HG02588 (cell line): ENCODE measurements at regions not wholly inside any gene's neighbourhood (a gene's known extent, or its start where the extent isn't known, plus 50 kb on each side); places are given as distances from the start of the nearest gene placed in this dataset.

Source experiments
- ATAC-seq: cut with Tn5 transposase; IDR thresholded peaks from one replicate; pipeline ENCODE4 v1.9.1; 2021; ENCODE audit warnings: mild to moderate bottlenecking, moderate library complexity; ENCODE audit not compliant: unreplicated experiment

DNA sequence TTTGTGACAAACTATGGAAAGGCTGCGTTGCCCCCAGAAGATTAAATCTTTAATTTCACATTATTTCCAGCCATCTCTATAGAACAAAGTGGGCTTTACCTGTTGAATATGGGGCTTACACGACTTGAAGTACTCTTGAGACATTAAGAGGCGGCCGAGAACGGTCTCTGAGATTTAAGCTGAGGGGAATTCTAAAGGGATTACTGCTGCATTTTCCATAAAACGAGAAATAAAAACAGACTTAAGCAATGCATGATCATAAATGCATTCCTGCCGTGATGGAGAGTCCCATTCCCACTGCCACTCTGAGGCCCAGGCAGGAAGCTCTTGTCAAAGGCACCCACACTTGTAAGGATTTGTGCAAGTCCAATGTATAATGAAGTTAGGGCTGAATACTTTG, 329.7 kb upstream of the SHH start:
- no peak for ATAC-seq

DNA sequence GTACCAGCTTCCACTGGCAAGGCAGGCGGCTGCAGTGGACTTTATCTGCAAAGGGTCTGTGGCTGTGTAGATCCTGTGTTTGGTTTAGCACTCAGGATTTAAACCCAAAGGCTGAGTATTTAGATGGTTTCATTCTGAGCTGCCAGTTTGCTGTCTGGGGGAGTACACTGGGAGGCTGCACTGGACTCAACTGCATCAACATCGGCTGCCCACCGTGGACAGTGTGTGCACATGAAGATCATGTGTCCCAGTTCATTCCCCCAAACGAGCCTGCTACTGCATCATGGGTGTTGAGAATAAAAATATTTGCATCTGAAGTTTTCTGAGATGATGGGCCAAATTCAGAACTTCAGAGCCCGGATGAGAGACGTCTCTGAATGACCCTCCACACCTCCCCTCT, 328.6 kb upstream of the SHH start:
- no peak for ATAC-seq

DNA sequence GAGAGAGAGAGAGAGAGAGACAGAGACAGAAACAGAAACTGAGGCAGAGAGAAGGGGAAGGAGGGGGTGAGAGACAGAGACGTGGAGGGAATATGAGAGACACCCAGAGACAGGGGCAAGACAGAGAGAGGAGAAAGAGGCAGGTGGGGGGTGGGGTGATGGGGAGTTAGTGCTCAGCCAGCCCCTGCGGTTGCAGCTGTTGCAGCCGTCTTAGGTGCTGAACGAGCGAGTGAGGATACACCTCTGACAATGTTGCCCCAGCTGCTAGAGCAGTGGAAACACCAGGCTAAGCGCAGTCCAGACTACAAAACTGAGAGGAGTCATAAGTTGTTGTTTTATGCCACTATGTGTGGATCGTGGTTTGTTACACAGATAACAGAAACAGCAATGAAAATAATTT, 328.2 kb upstream of the SHH start:
- ATAC-seq, result no peak

DNA sequence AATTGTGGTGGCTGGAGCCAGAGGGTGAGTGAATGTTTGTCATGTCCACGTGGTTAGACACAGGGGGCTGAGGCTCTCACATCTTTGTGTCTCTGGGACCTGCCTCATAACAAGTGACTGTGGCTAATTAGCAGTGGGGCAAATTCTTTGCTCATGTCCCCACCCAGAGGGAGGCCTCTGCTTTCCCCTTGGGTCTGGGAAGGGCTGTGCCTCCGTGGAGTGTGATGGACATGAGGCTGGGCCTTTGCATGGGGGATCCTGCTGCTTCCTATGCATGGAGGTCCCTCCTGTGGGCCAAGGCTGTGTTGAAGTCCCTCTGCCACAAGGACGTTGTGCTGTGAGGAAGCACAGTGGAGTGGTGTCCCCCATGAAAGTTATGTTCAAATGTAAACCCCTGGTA, 327.4 kb upstream of the SHH start:
- no peak for ATAC-seq

DNA sequence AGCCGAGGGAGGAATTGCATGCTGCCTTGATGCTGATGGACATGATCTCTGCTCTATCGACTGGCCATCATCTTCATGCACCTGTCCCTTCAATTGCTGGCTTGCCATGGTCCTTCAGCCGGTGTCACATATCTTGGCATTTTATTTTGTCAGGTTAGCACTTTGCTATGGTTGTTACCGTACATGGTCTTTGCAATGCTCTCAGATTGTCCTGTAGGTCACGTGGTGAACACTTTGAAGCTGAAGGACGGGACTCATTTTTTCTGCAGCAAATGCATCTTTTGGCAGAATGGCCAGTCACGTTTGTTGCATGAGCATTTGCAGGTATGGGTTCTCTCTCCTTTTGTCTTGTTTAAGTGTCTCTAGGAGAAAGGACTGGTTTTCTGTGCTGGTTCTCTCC, 326.8 kb upstream of the SHH start:
- ATAC-seq, result no peak

DNA sequence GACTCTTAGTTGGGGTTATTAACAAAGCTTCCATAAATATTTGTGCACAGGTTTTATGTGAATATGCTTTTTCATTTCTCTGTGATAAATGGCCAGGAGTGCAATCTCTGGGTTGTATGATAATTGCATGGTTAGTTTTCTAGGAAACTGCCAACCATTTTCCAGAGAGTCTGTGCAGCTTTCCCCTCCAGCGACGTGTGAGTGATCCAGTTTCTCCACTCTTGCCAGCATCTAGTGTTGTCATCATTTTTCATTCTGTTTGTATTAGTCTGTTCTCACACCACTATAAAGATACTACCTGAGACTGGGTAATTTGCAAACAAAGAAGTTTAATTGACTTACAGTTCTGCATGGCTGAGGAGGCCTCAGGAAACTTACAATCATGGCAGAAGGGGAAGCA, 319.6 kb upstream of the SHH start:
- ATAC-seq, result no peak

DNA sequence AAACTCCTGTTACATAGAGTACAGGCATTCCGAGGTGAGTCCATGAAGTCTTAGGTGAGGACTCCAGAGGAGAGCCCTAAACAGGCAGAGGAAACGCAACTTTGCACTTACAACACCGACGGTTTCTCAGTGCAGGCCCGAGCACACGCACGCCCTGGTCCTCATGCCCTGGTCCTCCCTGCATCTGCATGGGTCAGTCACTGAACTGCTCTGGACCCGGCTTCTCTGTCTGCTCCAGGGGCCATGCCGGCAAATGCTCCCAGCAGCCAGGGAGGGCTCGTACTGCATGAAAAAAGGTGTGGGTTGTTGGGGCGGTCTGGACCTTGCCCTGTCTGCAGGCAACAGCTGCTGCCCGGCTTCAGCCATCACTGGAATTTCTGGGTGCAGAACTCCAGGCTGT, 317.3 kb upstream of the SHH start:
- ATAC-seq, result no peak

DNA sequence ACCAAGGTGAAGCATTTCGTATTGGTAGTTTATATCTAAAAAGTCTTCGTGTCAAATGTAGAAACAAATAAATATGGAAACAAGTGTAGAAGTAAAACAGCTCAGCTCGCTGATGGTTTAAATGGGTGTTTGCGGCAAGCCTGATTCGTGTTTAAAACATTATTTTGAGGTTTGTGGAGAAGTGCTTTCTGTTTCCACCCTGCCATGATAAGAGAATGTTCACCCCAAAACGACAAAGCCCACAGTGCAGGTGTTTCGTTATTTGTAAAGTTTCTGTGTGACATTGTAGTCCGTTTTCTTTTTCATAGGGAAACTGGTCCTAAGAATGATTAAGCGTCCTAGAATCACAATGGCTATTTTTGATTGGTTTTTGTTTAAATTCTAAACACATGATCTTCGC, 316.2 kb upstream of the SHH start:
- no peak for ATAC-seq

DNA sequence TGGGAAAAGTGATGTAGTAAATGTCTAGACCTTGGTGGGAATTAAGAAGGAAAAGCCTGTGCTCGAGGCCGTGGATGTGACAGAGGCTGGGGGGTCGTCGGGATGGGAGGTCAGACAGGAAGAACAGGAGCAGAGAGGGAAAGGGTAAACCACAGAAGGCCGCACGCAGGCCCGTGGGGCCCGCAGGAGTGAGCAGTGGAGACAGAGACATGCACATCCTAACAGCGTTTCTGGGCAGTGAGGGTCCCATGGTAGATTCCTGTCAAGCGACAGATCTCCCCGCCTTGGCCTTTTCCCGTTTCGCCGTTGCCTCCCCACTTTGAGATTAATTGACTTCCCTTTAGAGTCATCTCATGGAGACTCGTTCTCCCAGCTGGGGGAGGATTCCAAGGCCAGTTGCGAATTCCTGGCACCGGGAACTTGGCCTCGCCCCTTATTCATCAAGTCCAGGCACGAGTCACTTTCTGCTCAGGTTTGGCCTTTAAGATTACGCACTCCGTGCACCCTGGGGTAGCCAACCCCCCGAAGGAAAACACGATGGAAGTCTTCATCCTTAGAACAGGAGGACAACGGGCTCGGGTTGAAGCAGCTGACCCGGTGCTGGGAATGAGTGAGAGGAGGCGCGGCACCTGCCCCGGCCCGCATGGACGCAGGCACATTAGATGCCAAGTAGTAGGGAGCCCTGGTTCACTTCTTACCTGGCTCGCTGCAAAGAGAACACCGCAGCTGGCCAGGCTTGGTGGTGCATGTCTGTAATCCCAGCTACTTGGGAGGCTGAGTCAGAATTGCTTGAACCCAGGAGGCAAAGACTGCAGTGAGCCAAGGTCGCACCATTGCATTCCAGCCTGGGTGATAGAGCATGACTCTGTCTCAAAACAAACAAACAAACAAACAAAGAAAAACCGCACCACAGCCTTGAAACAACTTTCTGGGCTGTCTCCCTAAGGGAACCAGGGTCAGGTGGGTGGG, 315.2 kb upstream of the SHH start:
- ATAC-seq, result no peak

DNA sequence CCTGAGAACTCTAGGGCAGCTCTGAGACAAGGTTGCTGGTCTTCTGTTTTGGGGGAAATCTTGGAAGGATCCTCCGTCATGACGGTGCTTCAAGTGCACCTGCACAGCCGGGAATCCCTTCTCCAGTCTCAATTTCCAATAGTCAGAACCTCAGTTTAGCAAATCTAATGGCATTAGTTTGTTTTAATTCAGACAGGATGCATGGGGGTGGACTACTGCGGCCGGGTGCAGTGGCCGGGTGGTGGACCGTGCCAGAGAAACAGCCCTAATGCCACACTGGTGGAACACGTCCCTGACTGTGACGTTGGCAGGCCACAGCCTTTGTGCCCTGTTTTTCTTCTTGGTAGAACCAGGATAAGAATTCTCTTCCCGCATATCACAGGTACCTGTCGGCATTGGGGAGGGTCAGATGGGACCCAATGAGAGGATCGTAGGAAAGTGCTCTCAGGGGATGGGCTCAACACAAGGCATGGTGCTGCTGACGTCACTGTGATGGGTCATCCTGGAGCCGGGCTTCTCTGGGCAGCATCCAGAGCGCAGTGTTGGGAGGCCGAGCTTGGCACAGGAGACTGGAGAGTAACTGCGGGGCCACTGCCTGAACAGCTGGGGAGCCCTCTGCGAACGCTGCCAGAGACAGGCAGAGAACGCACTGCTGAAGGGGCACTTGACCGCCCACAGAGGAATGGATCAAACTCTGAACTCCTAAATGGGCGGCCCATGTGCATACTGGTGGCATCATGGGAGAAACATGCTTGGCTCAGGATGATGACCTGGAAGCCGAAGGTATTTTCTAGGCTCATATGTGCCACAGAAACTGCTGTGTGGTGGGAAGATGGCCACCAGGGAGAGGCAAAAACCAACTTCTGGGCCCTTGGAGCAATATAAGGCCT, 313.8 kb upstream of the SHH start:
- no peak for ATAC-seq

DNA sequence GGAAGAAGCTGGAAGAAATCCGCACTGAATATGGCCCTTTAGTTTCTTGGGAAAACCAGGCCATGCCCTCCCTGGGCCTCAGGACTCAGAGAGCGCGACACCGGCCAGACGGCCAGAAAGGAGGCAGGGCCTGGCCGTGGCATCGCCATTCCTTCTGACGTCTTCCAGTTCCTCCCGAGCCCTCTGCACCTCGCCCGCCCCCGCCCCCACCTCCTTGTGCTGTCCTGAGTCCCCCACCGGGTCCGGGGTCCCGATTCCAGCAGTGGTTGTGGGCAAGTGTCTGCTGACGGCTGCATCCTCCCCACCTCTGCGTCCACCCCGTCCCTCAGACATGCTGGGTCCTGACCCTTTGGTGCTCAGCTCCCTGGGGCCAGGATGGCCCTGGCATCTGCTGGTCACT, 312.1 kb upstream of the SHH start:
- ATAC-seq, result no peak

DNA sequence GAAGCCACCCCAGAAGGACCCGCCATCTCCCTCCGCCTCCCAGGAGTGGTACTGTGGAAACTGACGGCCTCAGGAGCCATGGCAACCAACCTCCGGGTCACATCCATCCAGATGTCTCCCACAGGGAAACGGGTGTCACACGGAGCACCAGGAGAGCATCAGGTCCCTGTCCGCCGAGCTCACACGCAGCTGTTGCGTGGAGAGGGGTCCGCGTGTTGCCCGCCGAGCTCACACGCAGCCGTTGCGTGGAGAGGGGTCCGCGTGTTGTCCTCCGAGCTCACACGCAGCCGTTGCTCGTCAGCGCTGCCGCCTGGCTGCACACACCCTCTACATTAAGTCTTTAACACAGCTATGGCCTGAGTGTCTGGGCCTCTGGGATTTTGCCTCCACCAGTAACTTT, 311.1 kb upstream of the SHH start:
- ATAC-seq, result no peak

DNA sequence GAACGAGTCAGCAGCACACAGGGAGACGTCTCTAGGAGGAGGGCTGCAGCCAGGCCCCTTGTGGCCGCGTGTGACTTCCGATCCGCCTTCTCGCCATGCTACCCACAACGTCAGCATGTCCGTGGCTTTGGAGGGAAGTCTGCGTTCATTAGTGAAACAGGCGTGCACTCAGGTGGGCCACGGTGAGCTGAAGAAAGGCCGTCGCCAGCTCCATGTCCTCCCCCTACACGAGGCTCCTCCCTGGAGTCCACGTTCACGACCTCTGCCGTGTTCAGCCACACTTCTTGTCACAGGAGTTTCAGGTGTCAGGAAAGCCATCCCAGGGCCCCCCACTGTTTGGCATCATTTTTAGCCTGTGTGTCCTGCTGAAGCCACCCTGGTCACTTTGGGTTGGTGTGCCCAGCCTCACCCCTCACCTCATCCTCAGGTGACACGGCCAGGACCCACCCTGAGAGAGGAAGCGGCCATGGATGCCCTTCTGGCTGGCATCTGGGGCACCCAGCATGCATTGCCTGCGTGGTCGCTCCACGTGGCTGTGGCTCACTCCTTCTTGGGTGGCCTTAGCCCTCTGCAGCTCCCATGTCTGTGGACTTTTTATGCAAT, 310.6 kb upstream of the SHH start:
- ATAC-seq, result no peak

DNA sequence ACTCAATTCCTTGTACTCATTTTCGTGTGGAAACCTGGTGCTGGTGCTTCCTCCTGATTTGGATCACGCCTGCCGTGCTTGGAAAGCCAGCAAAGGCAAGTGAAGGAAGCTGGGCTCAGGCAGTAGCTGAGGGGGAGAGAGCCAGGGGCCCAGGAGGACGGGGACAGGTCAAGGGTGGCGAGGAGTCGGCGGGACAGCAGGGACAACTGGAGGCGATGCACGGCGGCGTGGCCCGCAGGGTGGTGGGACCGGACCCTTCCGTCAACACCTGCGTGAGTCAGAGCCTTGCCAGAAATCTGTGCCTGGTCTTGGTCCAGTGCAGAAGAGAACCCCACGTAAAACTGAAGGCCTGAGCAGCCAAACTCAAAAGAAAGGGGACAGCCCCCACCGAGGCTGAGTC, 309.7 kb upstream of the SHH start:
- no peak for ATAC-seq

DNA sequence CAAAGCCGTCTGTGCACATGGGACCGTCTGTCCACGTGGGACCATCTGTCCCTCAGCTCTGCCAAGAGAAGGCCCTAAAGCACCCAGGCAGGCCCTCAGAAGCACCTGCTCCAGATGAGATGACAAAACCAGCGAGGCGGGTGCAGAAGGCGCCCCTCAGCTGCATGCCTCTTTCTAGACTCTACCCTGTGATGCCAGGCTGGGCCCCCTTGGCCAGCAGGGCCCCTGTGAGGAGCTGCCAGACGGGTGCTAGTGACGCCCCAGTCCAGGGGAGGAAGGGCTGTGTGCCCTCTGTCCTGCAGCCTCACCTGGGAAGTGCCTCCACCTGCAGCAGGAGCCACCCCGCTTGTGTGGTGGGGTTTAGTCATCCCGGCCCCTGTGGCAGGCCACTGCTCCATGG, 309.2 kb upstream of the SHH start:
- ATAC-seq, result no peak

DNA sequence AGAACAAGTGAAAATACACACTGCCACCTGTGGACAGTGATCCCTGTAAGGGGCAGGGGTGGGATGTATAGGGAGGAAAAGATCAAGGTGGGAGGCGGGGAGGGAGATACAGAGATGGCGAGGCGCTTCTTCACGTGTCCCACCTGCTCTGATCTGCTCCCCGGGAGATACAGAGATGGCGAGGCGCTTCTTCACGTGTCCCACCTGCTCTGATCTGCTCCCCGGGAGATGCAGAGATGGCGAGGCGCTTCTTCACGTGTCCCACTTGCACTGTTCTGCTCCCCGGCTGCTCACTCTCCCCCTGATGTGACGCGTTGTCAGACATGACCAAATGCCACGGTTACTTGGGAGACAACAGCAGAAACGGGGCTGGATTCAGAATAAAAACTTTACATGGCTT, 308.3 kb upstream of the SHH start:
- ATAC-seq, result no peak

DNA sequence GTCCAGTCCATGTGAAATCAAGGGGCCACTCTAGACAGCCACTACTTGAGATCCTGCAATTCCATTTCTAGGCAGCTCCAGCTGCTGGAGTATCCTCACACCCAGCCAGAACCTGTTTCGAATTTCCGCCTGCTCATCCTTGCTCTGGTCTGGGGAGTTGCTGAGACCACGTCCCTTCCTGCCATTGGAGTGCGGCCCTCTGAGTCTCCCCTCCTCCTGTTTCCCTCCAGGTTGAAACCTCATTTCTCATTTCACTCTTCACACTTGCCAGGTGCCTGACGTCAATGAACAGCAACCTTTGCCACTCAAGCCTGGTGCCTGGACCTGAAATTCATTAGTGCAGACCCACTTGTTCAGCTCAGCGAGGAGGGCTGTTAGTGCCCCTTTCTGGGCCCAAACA, 307.5 kb upstream of the SHH start:
- ATAC-seq, result no peak

DNA sequence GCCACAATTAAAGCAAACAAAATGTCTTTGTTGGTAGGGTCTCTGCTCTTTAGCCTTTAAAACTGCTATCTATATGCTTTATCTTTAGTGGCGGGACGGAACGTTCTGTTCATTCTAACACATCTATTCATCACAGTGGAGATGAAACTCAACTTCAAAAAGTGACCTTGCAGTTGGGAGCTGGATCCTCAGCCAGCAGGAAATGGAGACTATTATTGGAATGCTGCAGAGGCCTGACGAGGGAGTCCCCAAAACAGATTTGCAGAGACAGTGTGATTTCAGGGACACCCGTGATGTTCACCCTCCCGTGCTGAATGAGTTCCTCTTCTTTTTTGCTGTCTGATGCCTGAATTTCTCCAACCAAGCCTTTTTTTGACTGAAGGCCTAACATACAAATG, 306.0 kb upstream of the SHH start:
- ATAC-seq, result no peak

DNA sequence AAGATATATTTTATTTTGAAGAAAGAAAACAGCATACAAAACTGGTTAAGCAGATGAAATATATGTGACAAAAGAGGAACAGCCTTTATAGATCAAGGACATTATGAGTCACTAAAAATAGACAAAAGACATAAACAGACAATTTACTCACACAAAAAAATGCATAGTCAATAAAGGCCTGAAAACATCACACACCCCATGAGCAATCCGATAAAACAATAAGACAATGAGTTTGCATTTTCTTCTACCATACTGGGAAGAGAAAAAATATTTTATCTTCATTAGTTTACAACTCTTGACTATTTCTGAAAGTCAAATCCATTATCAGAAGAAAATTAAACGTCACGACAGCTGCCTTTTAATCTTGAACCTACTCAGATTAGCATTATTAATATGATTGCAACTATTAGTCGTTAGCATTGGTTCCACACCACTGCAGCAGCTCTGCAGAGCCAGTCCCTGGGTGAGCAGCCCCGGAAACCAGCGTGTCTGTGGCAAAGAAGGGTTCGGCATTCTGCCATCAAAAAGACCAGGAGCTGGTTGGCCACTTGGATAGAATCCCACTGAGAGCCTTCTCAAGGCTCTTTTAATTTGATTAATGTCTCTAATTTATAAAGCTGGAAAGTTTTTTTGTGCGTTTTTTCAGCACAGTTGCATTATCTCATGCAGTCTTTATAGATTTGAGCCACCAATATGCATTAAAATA, 305.4 kb upstream of the SHH start:
- no peak for ATAC-seq

DNA sequence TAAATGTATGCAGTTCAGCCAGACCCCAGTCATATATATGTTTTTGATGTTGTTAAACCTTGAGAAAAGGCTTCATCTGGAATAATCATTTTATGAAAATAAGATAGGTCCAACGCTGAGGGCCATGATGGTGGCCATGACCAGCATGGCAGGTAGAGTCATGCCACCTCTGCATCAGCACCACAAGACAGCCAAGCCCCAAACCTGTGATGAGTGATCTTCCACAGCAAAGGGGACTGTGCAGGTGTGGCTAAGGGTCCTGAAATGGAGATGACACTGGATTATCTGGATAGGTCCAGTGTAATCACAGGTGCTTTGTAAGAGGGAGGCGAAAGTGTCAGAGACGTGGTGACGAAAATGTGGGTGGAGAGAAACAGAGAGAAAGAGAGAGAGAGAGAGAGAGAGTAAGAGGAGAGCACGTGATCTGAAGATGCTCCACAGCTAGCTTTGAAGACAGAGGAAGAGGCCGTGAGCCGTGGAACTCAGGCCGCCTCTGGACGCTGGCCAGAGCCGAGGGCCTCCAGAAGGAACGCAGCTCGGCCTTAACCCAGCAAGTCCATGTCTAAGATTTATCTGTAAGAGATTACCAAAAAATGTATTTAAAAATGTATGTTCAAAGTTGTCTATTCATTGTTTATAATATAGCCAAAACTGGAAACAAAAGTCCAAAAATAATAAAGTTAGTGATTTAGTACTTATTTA, 304.4 kb upstream of the SHH start:
- ATAC-seq, result no peak
